Esophagus muscularis mucosa (tissue), 4 donors: ENCODE measurements at regions not wholly inside any gene's neighbourhood (a gene's known extent, or its start where the extent isn't known, plus 50 kb on each side); places are given as distances from the start of the nearest gene placed in this dataset.

Experiments used
- DNase-seq: peaks from one replicate; pipeline ENCODE4 v3.0.0-alpha.2; 2017; ENCODE audit errors: extremely low spot score
- H3K27ac ChIP-seq, 4 donors: fragments of 200-600 bp; sonication (generic); replicated peaks in 1 of 4; 1 replicate in 3 of 4; 2 replicates in 1 of 4; pipeline ENCODE4 v1.5.1; 2016 to 2019; ENCODE audit warnings: mild to moderate bottlenecking in 1 of 4
- H3K27me3 ChIP-seq, 4 donors: fragments of 200-600 bp; sonication (generic); one replicate each; pipeline versions ENCODE4 v1.5.1 to v1.6.0; 2016 to 2019
- H3K36me3 ChIP-seq, 4 donors: fragments of 200-600 bp; sonication (generic); one replicate each; pipeline ENCODE4 v1.5.1; 2016 to 2019
- H3K4me1 ChIP-seq, 4 donors: fragments of 200-600 bp; sonication (generic); one replicate each; pipeline ENCODE4 v1.5.1; 2016 to 2019
- H3K4me3 ChIP-seq, 4 donors: fragments of 200-600 bp; sonication (generic); 1 replicate in 2 of 4; 2 replicates in 2 of 4; pipeline ENCODE4 v1.5.1; 2016 to 2019; ENCODE audit warnings: mild to moderate bottlenecking in 4 of 4, moderate library complexity in 1 of 4
- H3K9me3 ChIP-seq, 4 donors: fragments of 200-600 bp; sonication (generic); 1 replicate in 3 of 4; 2 replicates in 1 of 4; pipeline ENCODE4 v1.5.1; 2016 to 2019
- CTCF ChIP-seq, 3 experiments: fragments of 200-600 bp in 2 of 3; fragments of 450-650 bp in 1 of 3; sonication (generic) in 2 of 3; IDR thresholded peaks; one replicate each; pipeline ENCODE4 v1.5.1; 2017 to 2019; ENCODE audit warnings: antibody characterized with exemption in 3 of 3, mild to moderate bottlenecking in 2 of 3, moderate library complexity in 1 of 3
- EP300 ChIP-seq: sonication (generic); formaldehyde crosslinking; IDR thresholded peaks from one replicate; pipeline ENCODE4 v1.6.1; 2017; ENCODE audit warnings: antibody characterized with exemption
- POLR2A ChIP-seq: fragments of 450-650 bp; IDR thresholded peaks from one replicate; pipeline ENCODE4 v1.6.1; 2017; ENCODE audit warnings: antibody characterized with exemption, moderate library complexity, mild to moderate bottlenecking, low read depth
- POLR2AphosphoS5 ChIP-seq, 2 donors: sonication (generic); formaldehyde crosslinking; IDR thresholded peaks; one replicate each; pipeline ENCODE4 v1.6.1; 2017; ENCODE audit warnings: antibody characterized with exemption in 2 of 2
- whole genome bisulfite sequencing: methylation state at CpG from one replicate; pipeline ENCODE4 v1.1.5; 2018; 5-methylcytosine and 5-hydroxymethylcytosine counted together
- intact Hi-C: fragments of 100-400 bp; cut with DNase I; formaldehyde crosslinking; loops from one replicate; pipeline ENCODE4 v1.15.1; 2023

GRCh38 chr21:22288885-22289499 lies 1290.8 kb downstream of the NCAM2 start:
- no peak for DNase-seq
- no peak for TF ChIP-seq POLR2A
- no peak for TF ChIP-seq CTCF (IDR thresholded peaks at IDR 0.05)
- no peak for TF ChIP-seq POLR2AphosphoS5 (IDR thresholded peaks at IDR 0.05)
- no peak for TF ChIP-seq EP300
- no peak overlapping the region for H3K27ac ChIP-seq
- H3K4me1 ChIP-seq: no peaks in the 10 kb centered on the region
- H3K36me3 ChIP-seq: no peaks in the 10 kb centered on the region
- no peaks in the 10 kb centered on the region for H3K27me3 ChIP-seq
- H3K4me3 ChIP-seq: no peak overlapping the region
- intact Hi-C loops: no loop called here
- peaks cover 0 to 5% (median 0%) of the 10 kb centered on the region in 4 donors for H3K9me3 ChIP-seq
- WGBS: 88% methylated on average over 2 of the region's 2 CpGs

- Histone ChIP-seq H3K9me3 (peaks cover 0 to 5% (median 0%) of the 10 kb centered on the region in 4 donors), H3K27ac (no peak overlapping the region), H3K27me3 (no peaks in the 10 kb centered on the region), H3K36me3 (no peaks in the 10 kb centered on the region), H3K4me1 (no peaks in the 10 kb centered on the region), H3K4me3 (no peak overlapping the region)
- intact Hi-C loops: no loop called here
- DNase-seq: no peak
- TF ChIP-seq POLR2AphosphoS5 (IDR thresholded peaks at IDR 0.05) (no peak), EP300 (no peak), POLR2A (no peak), CTCF (IDR thresholded peaks at IDR 0.05) (no peak)
- WGBS: 80% methylated on average over 3 of the region's 3 CpGs
Observed at GRCh38 chr21:22292144-22292543, 1293.9 kb downstream of the NCAM2 start.

- no peak for TF ChIP-seq POLR2A
- no peak for TF ChIP-seq EP300
- TF ChIP-seq POLR2AphosphoS5 (IDR thresholded peaks at IDR 0.05): no peak
- TF ChIP-seq CTCF (IDR thresholded peaks at IDR 0.05): no peak
- H3K27ac ChIP-seq: no peak overlapping the region
- intact Hi-C loops: no loop called here
- no peak for DNase-seq
- H3K36me3 ChIP-seq: no peaks in the 10 kb centered on the region
- no peak overlapping the region for H3K4me3 ChIP-seq
- WGBS: 70% methylated on average over 2 of the region's 2 CpGs
- no peaks in the 10 kb centered on the region for H3K27me3 ChIP-seq
- no peaks in the 10 kb centered on the region for H3K9me3 ChIP-seq
- H3K4me1 ChIP-seq: no peaks in the 10 kb centered on the region
Observed at GRCh38 chr21:22297575-22297974, 1299.4 kb downstream of the NCAM2 start.

GRCh38 chr21:22311741-22312462 lies 1313.7 kb downstream of the NCAM2 start:
- DNase-seq: no peak
- WGBS: 60% methylated on average over 2 of the region's 2 CpGs

More at GRCh38 chr21:22311741-22312462, 1313.7 kb downstream of the NCAM2 start:
- Histone ChIP-seq H3K27ac (no peak overlapping the region), H3K36me3 (no peaks in the 10 kb centered on the region), H3K9me3 (peaks cover 0 to 6% (median 0%) of the 10 kb centered on the region in 4 donors), H3K27me3 (no peaks in the 10 kb centered on the region), H3K4me3 (no peak overlapping the region), H3K4me1 (no peaks in the 10 kb centered on the region)
- TF ChIP-seq EP300 (no peak), POLR2AphosphoS5 (IDR thresholded peaks at IDR 0.05) (no peak), CTCF (IDR thresholded peaks at IDR 0.05) (no peak)
- intact Hi-C loops: no loop called here
